Tibial artery (tissue), 4 donors: ENCODE measurements at regions not wholly inside any gene's neighbourhood (a gene's known extent, or its start where the extent isn't known, plus 50 kb on each side); places are given as distances from the start of the nearest gene placed in this dataset.

ENCODE experiments used
- DNase-seq, 2 donors: peaks; one replicate each; pipeline ENCODE4 v3.0.0-alpha.2; 2019
- H3K27ac ChIP-seq, 2 donors: fragments of 200-600 bp; sonication (generic) in 1 of 2; 1 replicate in 1 of 2; 2 replicates in 1 of 2; pipeline ENCODE4 v1.5.1; 2018 to 2019; ENCODE audit warnings: mild to moderate bottlenecking in 1 of 2
- H3K27me3 ChIP-seq, 2 donors: fragments of 200-600 bp; sonication (generic) in 1 of 2; one replicate each; pipeline versions ENCODE4 v1.5.1 to v1.6.0; 2016 to 2019
- H3K36me3 ChIP-seq, 3 donors: fragments of 200-600 bp; sonication (generic) in 2 of 3; one replicate each; pipeline ENCODE4 v1.5.1; 2016 to 2019; ENCODE audit warnings: mild to moderate bottlenecking in 2 of 3
- H3K4me1 ChIP-seq, 4 donors: fragments of 200-600 bp; sonication (generic) in 2 of 4; 1 replicate in 3 of 4; 2 replicates in 1 of 4; pipeline ENCODE4 v1.5.1; 2016 to 2019
- H3K4me3 ChIP-seq, 2 donors: fragments of 200-600 bp; sonication (generic) in 1 of 2; 1 replicate in 1 of 2; 2 replicates in 1 of 2; pipeline ENCODE4 v1.5.1; 2018 to 2019; ENCODE audit warnings: mild to moderate bottlenecking in 2 of 2
- H3K9me3 ChIP-seq, 3 donors: fragments of 200-600 bp; sonication (generic) in 1 of 3; one replicate each; pipeline ENCODE4 v1.5.1; 2016 to 2019
- intact Hi-C: fragments of 100-400 bp; cut with DNase I; formaldehyde crosslinking; loops from one replicate; pipeline ENCODE4 v1.15.0; 2023; ENCODE audit warnings: low total_unique reads
- TF ChIP-seq, protein P1 (sequence below), 2 experiments: fragments of 200-600 bp in 1 of 2; fragments of 450-650 bp in 1 of 2; IDR thresholded peaks; one replicate each; pipeline ENCODE4 v1.5.1; 2017 to 2019; ENCODE audit warnings: antibody characterized with exemption in 2 of 2, mild to moderate bottlenecking in 1 of 2, moderate library complexity in 1 of 2

DNA sequence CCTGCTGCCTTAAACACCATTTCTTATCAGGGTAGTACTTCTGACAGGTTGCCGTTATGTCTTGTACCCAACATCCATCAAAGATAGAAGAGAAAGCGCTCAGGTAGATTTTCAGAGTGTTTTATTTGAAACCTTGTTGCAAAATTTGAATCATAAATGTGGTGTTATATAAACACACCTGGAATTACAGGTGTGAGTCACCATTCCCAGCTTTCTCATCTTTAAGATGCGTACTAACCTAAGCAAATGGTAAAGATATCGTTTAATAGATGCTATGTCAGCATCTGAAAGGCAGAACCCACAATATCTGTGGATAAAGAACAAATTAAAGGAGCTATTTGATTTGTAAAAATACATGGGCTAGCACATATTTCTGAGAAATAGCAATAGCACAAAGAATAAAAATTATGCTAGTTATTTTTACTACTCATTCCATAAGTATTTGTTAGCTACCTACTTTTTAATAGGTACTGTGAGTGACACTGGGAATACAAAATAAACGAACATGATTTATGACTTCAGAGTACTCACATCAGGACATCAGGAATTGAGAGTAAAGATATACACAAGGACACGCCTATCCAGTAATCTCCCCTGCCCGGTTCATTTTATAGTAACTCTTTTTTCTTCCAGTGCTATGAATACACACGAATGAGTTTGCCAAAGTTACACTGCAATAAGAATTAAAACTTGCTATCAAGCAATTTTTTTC lies 193.8 kb downstream of the RBM43 start:
- DNase-seq: no peak
- H3K36me3 ChIP-seq: no peaks in the 10 kb centered on the region
- no peak overlapping the region for H3K4me3 ChIP-seq
- no peaks in the 10 kb centered on the region for H3K27me3 ChIP-seq
- peaks cover 0 to 3% (median 0%) of the 10 kb centered on the region in 4 donors for H3K4me1 ChIP-seq
- intact Hi-C loops: no loop called here
- no peak overlapping the region for H3K27ac ChIP-seq
- TF ChIP-seq, protein P1, sequence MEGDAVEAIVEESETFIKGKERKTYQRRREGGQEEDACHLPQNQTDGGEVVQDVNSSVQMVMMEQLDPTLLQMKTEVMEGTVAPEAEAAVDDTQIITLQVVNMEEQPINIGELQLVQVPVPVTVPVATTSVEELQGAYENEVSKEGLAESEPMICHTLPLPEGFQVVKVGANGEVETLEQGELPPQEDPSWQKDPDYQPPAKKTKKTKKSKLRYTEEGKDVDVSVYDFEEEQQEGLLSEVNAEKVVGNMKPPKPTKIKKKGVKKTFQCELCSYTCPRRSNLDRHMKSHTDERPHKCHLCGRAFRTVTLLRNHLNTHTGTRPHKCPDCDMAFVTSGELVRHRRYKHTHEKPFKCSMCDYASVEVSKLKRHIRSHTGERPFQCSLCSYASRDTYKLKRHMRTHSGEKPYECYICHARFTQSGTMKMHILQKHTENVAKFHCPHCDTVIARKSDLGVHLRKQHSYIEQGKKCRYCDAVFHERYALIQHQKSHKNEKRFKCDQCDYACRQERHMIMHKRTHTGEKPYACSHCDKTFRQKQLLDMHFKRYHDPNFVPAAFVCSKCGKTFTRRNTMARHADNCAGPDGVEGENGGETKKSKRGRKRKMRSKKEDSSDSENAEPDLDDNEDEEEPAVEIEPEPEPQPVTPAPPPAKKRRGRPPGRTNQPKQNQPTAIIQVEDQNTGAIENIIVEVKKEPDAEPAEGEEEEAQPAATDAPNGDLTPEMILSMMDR (IDR thresholded peaks at IDR 0.05): no peak
- no peaks in the 10 kb centered on the region for H3K9me3 ChIP-seq

DNA sequence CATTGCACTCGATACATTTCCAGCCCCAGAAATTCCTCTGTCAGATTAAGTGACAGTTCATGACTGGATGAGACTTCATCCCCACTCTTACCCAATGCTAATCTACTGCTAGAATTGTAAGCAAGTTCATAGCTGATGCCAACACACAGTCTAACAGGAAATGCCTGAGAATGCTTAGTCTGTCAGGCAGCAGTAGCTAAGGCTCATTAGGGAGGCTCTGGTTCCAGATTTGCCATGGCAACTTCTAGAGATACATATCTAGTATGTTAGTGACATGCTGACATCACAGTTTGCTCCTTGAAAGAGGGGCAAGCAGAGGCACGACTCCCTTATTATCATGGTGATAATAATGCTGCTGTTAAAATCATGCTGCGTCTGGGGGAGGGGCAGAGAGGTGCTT lies 198.4 kb downstream of the RBM43 start:
- H3K27ac ChIP-seq: no peak overlapping the region
- TF ChIP-seq, protein P1 (IDR thresholded peaks at IDR 0.05): no peak
- DNase-seq: no peak

DNA sequence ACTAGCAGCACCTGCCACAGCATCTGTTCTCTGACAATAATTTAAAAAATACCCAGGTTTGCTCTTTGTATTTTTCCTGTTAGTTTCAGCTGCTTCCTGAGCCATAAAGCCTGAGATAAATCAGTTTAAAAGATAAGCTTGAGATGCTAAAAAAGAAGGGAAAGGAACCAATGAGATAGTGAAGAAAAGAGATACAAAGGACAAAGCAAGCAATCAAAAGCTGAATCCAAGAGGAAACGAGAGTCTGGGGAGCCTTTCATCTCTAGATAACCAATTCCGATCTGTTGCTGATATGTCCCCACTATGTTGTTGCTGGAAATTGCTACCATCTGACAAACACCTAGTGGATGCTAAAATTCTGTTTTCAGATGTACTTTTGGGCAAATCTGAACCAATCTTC lies 201.4 kb downstream of the RBM43 start:
- H3K4me1 ChIP-seq: peaks cover 0 to 3% (median 0%) of the 10 kb centered on the region in 4 donors
- TF ChIP-seq, protein P1 (IDR thresholded peaks at IDR 0.05): no peak
- intact Hi-C loops: no loop called here
- no peak overlapping the region for H3K27ac ChIP-seq
- no peaks in the 10 kb centered on the region for H3K27me3 ChIP-seq
- H3K9me3 ChIP-seq: no peaks in the 10 kb centered on the region
- DNase-seq: no peak
- H3K36me3 ChIP-seq: no peaks in the 10 kb centered on the region
- no peak overlapping the region for H3K4me3 ChIP-seq

More for the DNA sequence above, 198.4 kb downstream of the RBM43 start:
- Histone ChIP-seq H3K4me1 (peaks cover 0 to 3% (median 0%) of the 10 kb centered on the region in 4 donors), H3K4me3 (no peak overlapping the region), H3K9me3 (no peaks in the 10 kb centered on the region), H3K36me3 (no peaks in the 10 kb centered on the region), H3K27me3 (no peaks in the 10 kb centered on the region)
- intact Hi-C loops: no loop called here

DNA sequence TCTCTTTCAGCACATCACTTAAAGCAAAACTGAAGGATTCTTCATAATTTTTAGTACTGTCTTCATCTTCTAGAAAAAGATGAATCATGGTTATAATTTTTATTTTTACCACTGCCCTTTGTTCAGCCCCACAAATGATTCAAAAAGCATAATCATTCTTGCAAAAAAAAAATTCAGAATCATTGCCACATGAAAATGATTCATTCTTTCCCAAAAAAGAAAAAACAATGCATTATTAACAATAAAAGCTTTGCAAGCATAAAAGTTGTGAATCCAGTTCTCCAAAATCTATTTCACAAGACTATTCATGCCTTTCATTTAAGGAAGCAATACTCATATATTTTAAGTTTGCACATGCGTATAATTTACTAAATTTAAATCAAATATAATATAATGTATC lies 204.8 kb downstream of the RBM43 start:
- Histone ChIP-seq H3K27me3 (no peaks in the 10 kb centered on the region), H3K9me3 (no peaks in the 10 kb centered on the region), H3K27ac (no peak overlapping the region), H3K4me3 (no peak overlapping the region), H3K36me3 (no peaks in the 10 kb centered on the region), H3K4me1 (no peaks in the 10 kb centered on the region)
- intact Hi-C loops: no loop called here
- TF ChIP-seq, protein P1 (IDR thresholded peaks at IDR 0.05): no peak
- DNase-seq: no peak

DNA sequence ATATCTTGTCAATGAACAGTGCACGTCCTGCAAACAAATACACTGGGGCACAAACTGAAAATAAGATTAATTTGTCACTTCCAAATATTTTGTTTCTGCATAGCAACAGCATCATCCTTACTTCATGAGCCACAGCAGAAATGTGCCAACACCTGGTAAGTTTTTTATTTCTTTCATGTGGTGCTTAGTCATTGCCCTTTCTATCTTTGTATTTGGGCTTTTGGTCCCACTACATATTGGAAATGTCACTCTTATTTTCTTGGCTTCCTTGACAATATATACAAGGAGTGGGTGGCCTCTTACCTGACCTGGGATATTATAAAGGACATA lies 208.0 kb downstream of the RBM43 start:
- Histone ChIP-seq H3K36me3 (no peaks in the 10 kb centered on the region), H3K9me3 (no peaks in the 10 kb centered on the region), H3K27ac (no peak overlapping the region), H3K4me3 (no peak overlapping the region), H3K4me1 (no peaks in the 10 kb centered on the region), H3K27me3 (no peaks in the 10 kb centered on the region)
- DNase-seq: no peak
- TF ChIP-seq, protein P1 (IDR thresholded peaks at IDR 0.05): no peak
- intact Hi-C loops: loop anchor here (5.0 kb wide), 1 partner anchor 1456 kb away; no protein-coding TSS in a partner anchor
